ENCODE measurements at regions not wholly inside any gene's neighbourhood (a gene's known extent, or its start where the extent isn't known, plus 50 kb on each side); places are given as distances from the start of the nearest gene placed in this dataset.

DNA sequence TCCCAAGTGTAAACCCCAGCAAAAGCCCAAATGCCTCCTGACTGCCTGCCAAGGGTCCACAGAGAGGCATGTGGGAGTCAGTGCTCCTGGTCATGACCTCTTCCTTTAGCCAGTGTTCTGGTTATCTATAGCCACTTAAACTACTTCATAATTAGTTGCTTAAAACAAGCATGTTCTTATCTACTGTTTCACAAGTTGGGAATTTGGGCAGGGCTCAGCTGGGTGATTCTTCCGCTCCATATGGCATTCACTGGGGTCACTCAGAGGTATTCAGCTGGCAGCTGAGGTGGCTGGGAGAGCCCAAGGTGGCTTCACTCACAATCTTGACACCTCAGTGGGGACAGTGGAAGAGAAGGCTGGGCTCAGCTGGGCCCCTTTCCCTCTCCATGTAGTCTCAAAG, 184.0 kb upstream of the RGS6 start:
- no peak overlapping the region for H3K27ac Mint-ChIP-seq (ENCODE audit: low read depth, unreplicated experiment)
- DNase-seq (ENCODE audit: unreplicated experiment): no peak
- H3K27me3 Mint-ChIP-seq (ENCODE audit: insufficient read depth, unreplicated experiment): no peaks in the 10 kb centered on the region
- TF ChIP-seq, protein P1, sequence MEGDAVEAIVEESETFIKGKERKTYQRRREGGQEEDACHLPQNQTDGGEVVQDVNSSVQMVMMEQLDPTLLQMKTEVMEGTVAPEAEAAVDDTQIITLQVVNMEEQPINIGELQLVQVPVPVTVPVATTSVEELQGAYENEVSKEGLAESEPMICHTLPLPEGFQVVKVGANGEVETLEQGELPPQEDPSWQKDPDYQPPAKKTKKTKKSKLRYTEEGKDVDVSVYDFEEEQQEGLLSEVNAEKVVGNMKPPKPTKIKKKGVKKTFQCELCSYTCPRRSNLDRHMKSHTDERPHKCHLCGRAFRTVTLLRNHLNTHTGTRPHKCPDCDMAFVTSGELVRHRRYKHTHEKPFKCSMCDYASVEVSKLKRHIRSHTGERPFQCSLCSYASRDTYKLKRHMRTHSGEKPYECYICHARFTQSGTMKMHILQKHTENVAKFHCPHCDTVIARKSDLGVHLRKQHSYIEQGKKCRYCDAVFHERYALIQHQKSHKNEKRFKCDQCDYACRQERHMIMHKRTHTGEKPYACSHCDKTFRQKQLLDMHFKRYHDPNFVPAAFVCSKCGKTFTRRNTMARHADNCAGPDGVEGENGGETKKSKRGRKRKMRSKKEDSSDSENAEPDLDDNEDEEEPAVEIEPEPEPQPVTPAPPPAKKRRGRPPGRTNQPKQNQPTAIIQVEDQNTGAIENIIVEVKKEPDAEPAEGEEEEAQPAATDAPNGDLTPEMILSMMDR (IDR thresholded peaks at IDR 0.05; ENCODE audit: unreplicated experiment): no peak
- H3K4me3 Mint-ChIP-seq (ENCODE audit: unreplicated experiment): no peak overlapping the region
- ChIA-PET POLR2A (interaction anchor here (0.6 to 0.7 kb wide), 2 partner anchors 32 to 639 kb away, joined by 3 read pairs; no protein-coding TSS in a partner anchor), CTCF (no interaction called here)
- no peaks in the 10 kb centered on the region for H3K9me3 Mint-ChIP-seq (ENCODE audit: unreplicated experiment)
- H3K4me1 Mint-ChIP-seq (ENCODE audit: insufficient read depth, unreplicated experiment): peaks cover 5% of the 10 kb centered on the region
- no TSS peak for BruUV-seq (replicated peaks)
- intact Hi-C loops (cut with micrococcal nuclease): no loop called here
- H3K36me3 Mint-ChIP-seq (ENCODE audit: insufficient read depth, unreplicated experiment): no peaks in the 10 kb centered on the region

DNA sequence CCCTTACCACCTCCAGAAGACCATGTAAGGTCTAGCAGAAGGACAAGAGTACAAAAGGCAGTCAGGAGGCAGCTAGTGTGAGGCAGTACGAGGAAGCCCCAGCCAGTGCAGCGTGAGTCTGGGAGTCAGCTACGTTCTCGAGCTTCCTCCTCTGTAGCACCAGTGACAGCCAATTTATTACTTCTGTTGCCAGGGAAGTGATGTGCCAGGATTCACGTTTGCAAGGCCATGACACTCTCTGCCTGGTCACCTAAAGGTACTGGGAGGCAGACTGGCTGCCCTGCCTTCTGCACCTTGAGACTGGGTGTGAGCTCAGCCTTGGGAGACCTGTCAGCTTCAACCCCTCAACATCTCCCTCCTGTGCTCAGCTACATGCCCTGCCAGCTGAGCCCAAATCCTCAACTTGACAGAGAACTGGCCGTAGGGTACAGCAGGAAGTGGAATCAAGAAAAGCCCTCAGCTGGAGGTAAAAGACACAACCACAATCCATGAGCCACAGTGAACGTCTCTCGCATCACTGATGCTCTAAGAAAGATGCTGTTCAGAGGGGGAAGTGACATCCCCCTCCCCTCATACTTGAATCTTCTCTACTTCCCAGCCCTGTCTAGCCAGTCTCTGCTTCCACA, 182.5 kb upstream of the RGS6 start:
- H3K4me1 Mint-ChIP-seq (ENCODE audit: insufficient read depth, unreplicated experiment): no peaks in the 10 kb centered on the region
- BruUV-seq (replicated peaks): no TSS peak
- no peak for DNase-seq (ENCODE audit: unreplicated experiment)
- TF ChIP-seq, protein P1 (IDR thresholded peaks at IDR 0.05; ENCODE audit: unreplicated experiment): no peak
- no peaks in the 10 kb centered on the region for H3K27me3 Mint-ChIP-seq (ENCODE audit: insufficient read depth, unreplicated experiment)
- no peaks in the 10 kb centered on the region for H3K9me3 Mint-ChIP-seq (ENCODE audit: unreplicated experiment)
- H3K4me3 Mint-ChIP-seq (ENCODE audit: unreplicated experiment): no peak overlapping the region
- CTCF ChIA-PET: interaction anchor here (0.6 to 9.0 kb wide), 5 partner anchors 247 to 648 kb away, joined by 3 to 156 read pairs (median 3); no protein-coding TSS in a partner anchor
- intact Hi-C loops (cut with micrococcal nuclease): loop anchor here (5.0 kb wide), 1 partner anchor 342 kb away; no protein-coding TSS in a partner anchor
- H3K36me3 Mint-ChIP-seq (ENCODE audit: insufficient read depth, unreplicated experiment): no peaks in the 10 kb centered on the region
- no peak overlapping the region for H3K27ac Mint-ChIP-seq (ENCODE audit: low read depth, unreplicated experiment)
- POLR2A ChIA-PET: no interaction called here

DNA sequence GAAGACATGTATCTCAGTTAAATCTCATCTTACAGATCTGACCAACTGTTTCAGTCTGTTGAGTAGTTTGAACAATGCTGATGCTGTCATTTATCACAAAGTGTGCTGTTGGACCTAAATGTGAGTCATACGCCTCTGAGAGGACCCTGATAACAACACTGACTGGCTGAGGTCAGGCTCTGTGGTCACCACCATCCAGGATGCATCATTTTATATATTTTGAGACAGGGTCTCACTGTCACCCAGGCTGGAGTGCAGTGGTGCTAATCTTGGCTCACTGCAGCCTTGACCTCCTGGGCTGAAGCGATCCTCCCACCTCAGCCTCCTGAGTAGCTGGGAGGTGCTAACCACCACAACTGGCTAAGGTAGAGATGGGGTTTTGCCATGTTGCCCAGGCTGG, 181.0 kb upstream of the RGS6 start:
- H3K4me3 Mint-ChIP-seq (ENCODE audit: unreplicated experiment): no peak overlapping the region
- CTCF ChIA-PET: interaction anchor here (0.5 to 9.0 kb wide), 9 partner anchors 10 to 1094 kb away, joined by 3 to 156 read pairs (median 4); no protein-coding TSS in a partner anchor

DNA sequence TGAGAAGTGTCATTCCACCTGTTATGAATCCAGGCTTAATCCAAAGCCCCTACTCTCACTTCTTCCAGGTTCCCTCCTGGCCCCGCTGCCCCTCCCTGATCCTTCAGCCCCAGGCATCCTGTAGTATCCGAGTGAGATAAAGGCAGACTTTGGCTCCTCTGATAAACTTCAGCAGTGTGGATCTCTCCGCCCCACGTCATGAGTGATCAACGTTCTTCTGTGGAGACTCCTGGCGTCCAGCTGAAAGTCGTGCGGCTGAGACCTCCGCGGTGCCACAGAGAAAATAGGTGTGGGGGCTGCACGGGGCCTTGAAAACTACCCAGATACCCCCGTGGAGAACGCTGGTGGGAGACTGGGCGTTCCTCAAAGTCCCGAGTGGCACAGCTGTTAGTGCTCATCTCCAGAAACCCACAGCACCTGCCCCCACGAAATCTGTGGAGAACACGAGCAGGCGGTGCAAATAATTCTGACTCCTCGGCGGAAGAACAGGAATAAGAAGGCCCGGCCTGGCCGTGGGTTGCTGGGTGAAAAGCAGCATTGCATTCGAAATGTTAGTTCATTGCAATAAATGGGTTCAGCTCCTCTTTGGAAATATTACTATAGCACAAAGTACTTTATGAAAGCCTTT, 180.0 kb upstream of the RGS6 start:
- Mint-ChIP-seq H3K36me3 (ENCODE audit: insufficient read depth, unreplicated experiment) (no peaks in the 10 kb centered on the region), H3K9me3 (ENCODE audit: unreplicated experiment) (no peaks in the 10 kb centered on the region), H3K27ac (ENCODE audit: low read depth, unreplicated experiment) (no peak overlapping the region), H3K4me1 (ENCODE audit: insufficient read depth, unreplicated experiment) (no peaks in the 10 kb centered on the region), H3K4me3 (ENCODE audit: unreplicated experiment) (no peak overlapping the region), H3K27me3 (ENCODE audit: insufficient read depth, unreplicated experiment) (no peaks in the 10 kb centered on the region)
- DNase-seq (ENCODE audit: unreplicated experiment): no peak
- TF ChIP-seq, protein P1 (IDR thresholded peaks at IDR 0.05; ENCODE audit: unreplicated experiment): no peak
- CTCF ChIA-PET: interaction anchor here (0.6 to 9.0 kb wide), 27 partner anchors 8 to 649 kb away, joined by 3 to 156 read pairs (median 4); no protein-coding TSS in a partner anchor
- POLR2A ChIA-PET: interaction anchor here (0.6 to 3.0 kb wide), 6 partner anchors 17 to 610 kb away, joined by 3 to 21 read pairs (median 3); partner anchors contain the start of gene SIPA1L1
- intact Hi-C loops (cut with micrococcal nuclease): loop anchor here (5.0 kb wide), 1 partner anchor 345 kb away; no protein-coding TSS in a partner anchor
- BruUV-seq (replicated peaks): no TSS peak

More for the DNA sequence above, 181.0 kb upstream of the RGS6 start:
- H3K27me3 Mint-ChIP-seq (ENCODE audit: insufficient read depth, unreplicated experiment): no peaks in the 10 kb centered on the region
- POLR2A ChIA-PET: interaction anchor here (3.0 kb wide), 1 partner anchor 430 kb away, joined by 21 read pairs; the partner anchor contains the start of gene SIPA1L1
- no peak overlapping the region for H3K27ac Mint-ChIP-seq (ENCODE audit: low read depth, unreplicated experiment)
- TF ChIP-seq, protein P1 (IDR thresholded peaks at IDR 0.05; ENCODE audit: unreplicated experiment): no peak
- H3K36me3 Mint-ChIP-seq (ENCODE audit: insufficient read depth, unreplicated experiment): no peaks in the 10 kb centered on the region
- DNase-seq (ENCODE audit: unreplicated experiment): no peak
- H3K9me3 Mint-ChIP-seq (ENCODE audit: unreplicated experiment): no peaks in the 10 kb centered on the region
- BruUV-seq (replicated peaks): no TSS peak
- intact Hi-C loops (cut with micrococcal nuclease): loop anchor here (5.0 kb wide), 1 partner anchor 344 kb away; no protein-coding TSS in a partner anchor
- H3K4me1 Mint-ChIP-seq (ENCODE audit: insufficient read depth, unreplicated experiment): no peaks in the 10 kb centered on the region

All from MCF 10A (cell line).